ENCODE measurements at regions not wholly inside any gene's neighbourhood (a gene's known extent, or its start where the extent isn't known, plus 50 kb on each side); places are given as distances from the start of the nearest gene placed in this dataset.

GRCh38 chr18:10197097-10197496 is 257.3 kb upstream of the APCDD1 start:
- Mint-ChIP-seq H3K27ac (no peak overlapping the region), H3K4me1 (peaks cover 7 to 12% of the 10 kb centered on the region in 2 experiments), H3K4me3 (no peak overlapping the region), H3K27me3 (ENCODE audit: low read depth) (peaks cover 3% of the 10 kb centered on the region; the same call in 1 of the 2 replicates), H3K9me3 (no peaks in the 10 kb centered on the region; a peak in 1 of 5 replicates), H3K36me3 (ENCODE audit: insufficient read depth in 1 of 3, low read depth in 3 of 3) (no peaks in the 10 kb centered on the region; a peak in 1 of 7 replicates)
- Histone ChIP-seq H3K9me3 (ENCODE audit: control insufficient read depth, low read depth, low read length) (no peaks in the 10 kb centered on the region), H2BK20ac (ENCODE audit: low read depth, low read length, poor library complexity, severe bottlenecking) (no peak overlapping the region), H2AK5ac (ENCODE audit: insufficient read length, low read length) (no peak overlapping the region), H4K20me1 (ENCODE audit: control insufficient read depth, insufficient read depth, insufficient read length) (no peaks in the 10 kb centered on the region), H3K18ac (ENCODE audit: insufficient read length, low read depth, low read length) (no peak overlapping the region), H2BK5ac (ENCODE audit: insufficient read length, low read length) (no peak overlapping the region), H3K27ac (ENCODE audit: insufficient read length, low read depth, low read length) (no peak overlapping the region), H3K79me2 (ENCODE audit: insufficient read depth, low read length) (no peaks in the 10 kb centered on the region), H3K56ac (ENCODE audit: insufficient read length, low read depth, low read length) (no peak overlapping the region), H3K23ac (ENCODE audit: insufficient read length, low read depth, low read length) (no peak overlapping the region), H4K8ac (replicated peaks; ENCODE audit: insufficient read length, low read depth, low read length) (no peak overlapping the region), H3K23me2 (ENCODE audit: insufficient read length, low read depth, low read length, poor library complexity, severe bottlenecking) (no peaks in the 10 kb centered on the region), H2BK12ac (ENCODE audit: insufficient read length, low read depth, low read length) (no peak overlapping the region), H3K4me1 (ENCODE audit: insufficient read depth, low read length) (peaks cover 3% of the 10 kb centered on the region; the same call in 1 of the 2 replicates), H4K91ac (ENCODE audit: insufficient read length, low read depth, low read length) (no peak overlapping the region), H2BK120ac (ENCODE audit: low read depth, low read length, poor library complexity, severe bottlenecking) (no peak overlapping the region), H3K14ac (ENCODE audit: insufficient read depth, low read length) (no peak overlapping the region), H2AFZ (ENCODE audit: low read length) (no peak overlapping the region), H3K27me3 (ENCODE audit: insufficient read depth, low read length) (no peaks in the 10 kb centered on the region), H3K4ac (ENCODE audit: low read depth, low read length) (no peak overlapping the region), H3T11ph (ENCODE audit: low read length) (no peak overlapping the region), H3K4me2 (ENCODE audit: insufficient read depth, insufficient read length, low read length) (no peak overlapping the region), H2BK15ac (ENCODE audit: low read depth, low read length) (no peak overlapping the region), H4K5ac (ENCODE audit: insufficient read length, low read depth, low read length) (no peak overlapping the region), H3K79me1 (ENCODE audit: insufficient read depth, low read depth, low read length, poor library complexity, severe bottlenecking) (no peaks in the 10 kb centered on the region), H3K9ac (ENCODE audit: extremely low read depth, insufficient read length, low read length) (no peak overlapping the region)
- no peak for DNase-seq
- TF ChIP-seq, protein P1, sequence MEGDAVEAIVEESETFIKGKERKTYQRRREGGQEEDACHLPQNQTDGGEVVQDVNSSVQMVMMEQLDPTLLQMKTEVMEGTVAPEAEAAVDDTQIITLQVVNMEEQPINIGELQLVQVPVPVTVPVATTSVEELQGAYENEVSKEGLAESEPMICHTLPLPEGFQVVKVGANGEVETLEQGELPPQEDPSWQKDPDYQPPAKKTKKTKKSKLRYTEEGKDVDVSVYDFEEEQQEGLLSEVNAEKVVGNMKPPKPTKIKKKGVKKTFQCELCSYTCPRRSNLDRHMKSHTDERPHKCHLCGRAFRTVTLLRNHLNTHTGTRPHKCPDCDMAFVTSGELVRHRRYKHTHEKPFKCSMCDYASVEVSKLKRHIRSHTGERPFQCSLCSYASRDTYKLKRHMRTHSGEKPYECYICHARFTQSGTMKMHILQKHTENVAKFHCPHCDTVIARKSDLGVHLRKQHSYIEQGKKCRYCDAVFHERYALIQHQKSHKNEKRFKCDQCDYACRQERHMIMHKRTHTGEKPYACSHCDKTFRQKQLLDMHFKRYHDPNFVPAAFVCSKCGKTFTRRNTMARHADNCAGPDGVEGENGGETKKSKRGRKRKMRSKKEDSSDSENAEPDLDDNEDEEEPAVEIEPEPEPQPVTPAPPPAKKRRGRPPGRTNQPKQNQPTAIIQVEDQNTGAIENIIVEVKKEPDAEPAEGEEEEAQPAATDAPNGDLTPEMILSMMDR (conservative IDR thresholded peaks at IDR 0.05) = no peak
- WGBS (ENCODE audit: extremely low coverage, insufficient read length, low lambda C conversion rate) = no CpG with 5 or more reads among the region's 12 CpGs

Measured in H9 (cell line).